Caco-2 (cell line): ENCODE measurements at regions not wholly inside any gene's neighbourhood (a gene's known extent, or its start where the extent isn't known, plus 50 kb on each side); places are given as distances from the start of the nearest gene placed in this dataset.

Experiments
- BruUV-seq: library from RNA; stranded (reverse); fragments of 400-500 nt; replicated peaks from 2 replicates; lab custom pipeline; 2021; lab: Mats Ljungman, UMichigan
- CTCF ChIA-PET: fragments of 300-600 bp; sonication (Branson Sonifier 250); formaldehyde crosslinking; loops from one replicate; lab custom pipeline; 2022; ENCODE audit warnings: antibody characterized with exemption; lab: Charles Lee
- POLR2A ChIA-PET: fragments of 300-600 bp; sonication (Branson Sonifier 250); formaldehyde crosslinking; loops from one replicate; lab custom pipeline; 2022; ENCODE audit warnings: antibody characterized with exemption; lab: Charles Lee
- DNase-seq, 2 experiments: peaks; one replicate each; pipeline versions ENCODE4 v3.0.0 to v3.0.0-alpha.2; 2020 to 2022
- H3K27me3 ChIP-seq: replicated peaks from 2 replicates; pipeline ENCODE4 v1.6.0; 2011; ENCODE audit warnings: low read length; ENCODE audit not compliant: control insufficient read depth, insufficient read depth
- H3K36me3 ChIP-seq: 2 replicates; pipeline ENCODE4 v1.5.1; 2011; ENCODE audit warnings: low read length; ENCODE audit not compliant: control insufficient read depth, insufficient read depth
- H3K4me1 ChIP-seq: fragments of 250-450 bp; sonication (Bioruptor Pico); 2 replicates; pipeline ENCODE4 v1.5.1; 2020; ENCODE audit warnings: mild to moderate bottlenecking
- H3K4me3 ChIP-seq: 2 replicates; pipeline ENCODE4 v1.5.1; 2011; ENCODE audit warnings: low read depth, mild to moderate bottlenecking, control low read depth, low read length
- H3K9me3 ChIP-seq: fragments of 250-450 bp; sonication (Bioruptor Pico); 2 replicates; pipeline ENCODE4 v1.5.1; 2020; ENCODE audit warnings: mild to moderate bottlenecking, moderate library complexity
- H3K27ac Mint-ChIP-seq: one replicate; pipeline ENCODE4 v1.8.0; 2022; ENCODE audit warnings: mixed read lengths; ENCODE audit not compliant: unreplicated experiment
- H3K27me3 Mint-ChIP-seq: one replicate; pipeline ENCODE4 v1.8.0; 2022; ENCODE audit warnings: mixed read lengths; ENCODE audit not compliant: insufficient read depth, unreplicated experiment
- H3K36me3 Mint-ChIP-seq: one replicate; pipeline ENCODE4 v1.8.0; 2022; ENCODE audit warnings: mild to moderate bottlenecking, mixed read lengths; ENCODE audit not compliant: insufficient read depth, unreplicated experiment
- H3K4me1 Mint-ChIP-seq: one replicate; pipeline ENCODE4 v1.8.0; 2022; ENCODE audit warnings: low read depth, mixed read lengths; ENCODE audit not compliant: unreplicated experiment
- H3K4me3 Mint-ChIP-seq: one replicate; pipeline ENCODE4 v1.8.0; 2022; ENCODE audit warnings: mild to moderate bottlenecking, moderate library complexity, mixed read lengths; ENCODE audit not compliant: unreplicated experiment
- H3K9me3 Mint-ChIP-seq: one replicate; pipeline ENCODE4 v1.8.0; 2022; ENCODE audit warnings: mixed read lengths; ENCODE audit not compliant: unreplicated experiment
- CTCF ChIP-seq, 2 experiments: fragments of 200-600 bp in 1 of 2; IDR thresholded peaks; 1 replicate in 1 of 2; 2 replicates in 1 of 2; pipeline versions ENCODE4 v1.5.1 to v1.8.0; 2011 to 2022; ENCODE audit warnings: antibody characterized with exemption in 1 of 2, control low read depth in 1 of 2, inconsistent platforms in 1 of 2, low read depth in 1 of 2, low read length in 1 of 2, mild to moderate bottlenecking in 1 of 2, moderate library complexity in 1 of 2; ENCODE audit not compliant: insufficient read depth in 1 of 2, severe bottlenecking in 1 of 2, unreplicated experiment in 1 of 2
- intact Hi-C: fragments of 100-400 bp; cut with micrococcal nuclease; formaldehyde crosslinking; loops from one replicate; pipeline ENCODE4 v1.10.0; 2022; ENCODE audit not compliant: unreplicated experiment

- Histone ChIP-seq H3K27me3 (no peaks in the 10 kb centered on the region), H3K4me1 (peaks cover 27% of the 10 kb centered on the region), H3K9me3 (peaks cover 36% of the 10 kb centered on the region), H3K4me3 (peak overlapping the region; percentile 46), H3K36me3 (no peaks in the 10 kb centered on the region)
- no peaks in the 10 kb centered on the region for H3K27me3 Mint-ChIP-seq
- peaks cover 28% of the 10 kb centered on the region for H3K4me1 Mint-ChIP-seq
- H3K4me3 Mint-ChIP-seq, result peak overlapping the region; percentile 79
- peaks cover 12% of the 10 kb centered on the region for H3K36me3 Mint-ChIP-seq
- POLR2A ChIA-PET, result interaction anchor here (1.3 kb wide), 1 partner anchor 15 kb away, joined by 4 read pairs; no protein-coding TSS in a partner anchor
- peak overlapping the region; percentile 98 for H3K27ac Mint-ChIP-seq
- DNase-seq, result peak; percentile 72 to 74
- intact Hi-C loops, result loop anchor here (1.0 to 2.0 kb wide), 4 partner anchors 16 to 57 kb away; no protein-coding TSS in a partner anchor
- peaks cover 10% of the 10 kb centered on the region for H3K9me3 Mint-ChIP-seq
- TSS peak; percentile 81 for BruUV-seq
- TF ChIP-seq CTCF (IDR thresholded peaks at IDR 0.05; ENCODE audit: insufficient read depth in 1 of 2, low read depth in 1 of 2, low read length in 1 of 2, severe bottlenecking in 1 of 2, unreplicated experiment in 1 of 2), result no peak
- CTCF ChIA-PET, result no interaction called here
Observed at GRCh38 chr13:71015516-71015915, 851.5 kb downstream of the DACH1 start.

GRCh38 chr13:71015021-71015420, 852.0 kb downstream of the DACH1 start:
- Mint-ChIP-seq H3K4me3 (peak overlapping the region; percentile 79), H3K36me3 (peaks cover 12% of the 10 kb centered on the region), H3K4me1 (peaks cover 28% of the 10 kb centered on the region), H3K9me3 (peaks cover 9% of the 10 kb centered on the region), H3K27me3 (no peaks in the 10 kb centered on the region), H3K27ac (peak overlapping the region; percentile 98)
- ChIA-PET POLR2A (interaction anchor here (1.3 kb wide), 1 partner anchor 16 kb away, joined by 4 read pairs; no protein-coding TSS in a partner anchor), CTCF (no interaction called here)
- Histone ChIP-seq H3K9me3 (peaks cover 34% of the 10 kb centered on the region), H3K27me3 (no peaks in the 10 kb centered on the region), H3K4me3 (peak overlapping the region; percentile 46), H3K4me1 (peaks cover 27% of the 10 kb centered on the region), H3K36me3 (no peaks in the 10 kb centered on the region)
- no peak for TF ChIP-seq CTCF (IDR thresholded peaks at IDR 0.05; ENCODE audit: insufficient read depth in 1 of 2, low read depth in 1 of 2, low read length in 1 of 2, severe bottlenecking in 1 of 2, unreplicated experiment in 1 of 2)
- peak; percentile 80 to 88 for DNase-seq
- intact Hi-C loops, result loop anchor here (1.0 to 2.0 kb wide), 4 partner anchors 16 to 58 kb away; no protein-coding TSS in a partner anchor
- no TSS peak for BruUV-seq

GRCh38 chr13:71005919-71006318, 861.1 kb downstream of the DACH1 start:
- Histone ChIP-seq H3K4me3 (no peak overlapping the region), H3K4me1 (peaks cover 8% of the 10 kb centered on the region), H3K36me3 (no peaks in the 10 kb centered on the region), H3K9me3 (no peaks in the 10 kb centered on the region), H3K27me3 (no peaks in the 10 kb centered on the region)
- Mint-ChIP-seq H3K27ac (no peak overlapping the region), H3K27me3 (no peaks in the 10 kb centered on the region), H3K4me1 (no peaks in the 10 kb centered on the region), H3K9me3 (no peaks in the 10 kb centered on the region), H3K4me3 (no peak overlapping the region), H3K36me3 (no peaks in the 10 kb centered on the region)
- no peak for TF ChIP-seq CTCF (IDR thresholded peaks at IDR 0.05; ENCODE audit: insufficient read depth in 1 of 2, low read depth in 1 of 2, low read length in 1 of 2, severe bottlenecking in 1 of 2, unreplicated experiment in 1 of 2)
- ChIA-PET CTCF (no interaction called here), POLR2A (no interaction called here)
- no peak for DNase-seq
- BruUV-seq, result no TSS peak
- intact Hi-C loops, result loop anchor here (2.0 kb wide), 1 partner anchor 213 kb away; no protein-coding TSS in a partner anchor
